HEK293 (cell line): ENCODE measurements at regions not wholly inside any gene's neighbourhood (a gene's known extent, or its start where the extent isn't known, plus 50 kb on each side); places are given as distances from the start of the nearest gene placed in this dataset.

Experiments
- KLF8 ChIP-seq: fragments of 450-650 bp; formaldehyde crosslinking; IDR thresholded peaks from 2 replicates; pipeline ENCODE4 v1.5.1; 2016; ENCODE audit warnings: missing biosample characterization, missing genetic modification characterization
- ZNF24 ChIP-seq: fragments of 450-650 bp; formaldehyde crosslinking; IDR thresholded peaks from 2 replicates; pipeline ENCODE4 v1.5.1; 2016; ENCODE audit warnings: missing biosample characterization, missing genetic modification characterization
- ZNF266 ChIP-seq: fragments of 450-650 bp; formaldehyde crosslinking; IDR thresholded peaks from 2 replicates; pipeline ENCODE4 v1.5.1; 2016; ENCODE audit warnings: missing biosample characterization, missing genetic modification characterization, low read depth
- ZNF404 ChIP-seq: fragments of 450-650 bp; formaldehyde crosslinking; IDR thresholded peaks from 2 replicates; pipeline ENCODE4 v1.5.1; 2017; ENCODE audit warnings: missing biosample characterization, missing genetic modification characterization
- ZNF510 ChIP-seq: fragments of 450-650 bp; formaldehyde crosslinking; IDR thresholded peaks from 2 replicates; pipeline ENCODE4 v1.5.1; 2018; ENCODE audit warnings: mild to moderate bottlenecking, missing genetic modification characterization, missing biosample characterization; ENCODE audit not compliant: insufficient replicate concordance
- ZNF549 ChIP-seq: fragments of 450-650 bp; IDR thresholded peaks from 2 replicates; pipeline ENCODE4 v1.5.1; 2018; ENCODE audit warnings: missing biosample characterization, missing genetic modification characterization, mild to moderate bottlenecking, inconsistent platforms, moderate library complexity
- TF ChIP-seq, protein P1 (sequence below): fragments of 450-650 bp; formaldehyde crosslinking; IDR thresholded peaks from 2 replicates; pipeline ENCODE4 v1.5.1; 2016; ENCODE audit warnings: missing biosample characterization, missing genetic modification characterization
- TF ChIP-seq, protein P2 (sequence below): sonication (generic); formaldehyde crosslinking; IDR thresholded peaks from 2 replicates; pipeline ENCODE4 v1.8.1; 2022; ENCODE audit warnings: mild to moderate bottlenecking, moderate library complexity, missing genetic modification reagents
- TF ChIP-seq, protein P3 (sequence below): fragments of 450-650 bp; formaldehyde crosslinking; optimal IDR thresholded peaks from 2 replicates; pipeline ENCODE3; 2016; ENCODE audit warnings: missing biosample characterization, mild to moderate bottlenecking, missing genetic modification characterization
- TF ChIP-seq, protein P4 (sequence below): fragments of 450-650 bp; formaldehyde crosslinking; IDR thresholded peaks from 2 replicates; pipeline ENCODE4 v1.5.1; 2016; ENCODE audit warnings: missing biosample characterization, missing genetic modification characterization

DNA sequence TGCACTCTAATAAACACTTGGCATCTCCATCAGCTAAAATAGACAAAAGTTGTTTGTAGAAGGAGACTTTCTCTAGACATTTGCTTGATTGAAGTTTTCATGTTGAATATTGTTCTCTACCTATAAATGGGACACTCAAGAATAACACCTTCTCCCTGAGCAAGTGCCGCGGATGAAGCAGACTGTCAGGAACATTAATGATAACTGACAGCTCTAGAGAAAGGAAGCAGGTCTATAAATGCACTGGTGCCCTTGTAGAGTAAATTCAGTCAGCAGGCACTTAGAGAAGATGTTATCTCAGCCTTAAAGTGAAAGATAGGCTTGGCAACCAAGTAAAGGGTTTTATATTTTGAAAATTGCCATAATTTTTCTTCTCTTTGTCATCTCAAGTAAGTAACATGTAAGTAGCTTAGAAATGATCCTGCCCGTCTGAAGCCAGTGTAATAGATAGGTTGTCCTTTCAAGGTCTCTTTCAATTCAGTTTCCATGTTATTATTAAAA is 224.6 kb downstream of the ARL6IP6 start:
- TF ChIP-seq, protein P1, sequence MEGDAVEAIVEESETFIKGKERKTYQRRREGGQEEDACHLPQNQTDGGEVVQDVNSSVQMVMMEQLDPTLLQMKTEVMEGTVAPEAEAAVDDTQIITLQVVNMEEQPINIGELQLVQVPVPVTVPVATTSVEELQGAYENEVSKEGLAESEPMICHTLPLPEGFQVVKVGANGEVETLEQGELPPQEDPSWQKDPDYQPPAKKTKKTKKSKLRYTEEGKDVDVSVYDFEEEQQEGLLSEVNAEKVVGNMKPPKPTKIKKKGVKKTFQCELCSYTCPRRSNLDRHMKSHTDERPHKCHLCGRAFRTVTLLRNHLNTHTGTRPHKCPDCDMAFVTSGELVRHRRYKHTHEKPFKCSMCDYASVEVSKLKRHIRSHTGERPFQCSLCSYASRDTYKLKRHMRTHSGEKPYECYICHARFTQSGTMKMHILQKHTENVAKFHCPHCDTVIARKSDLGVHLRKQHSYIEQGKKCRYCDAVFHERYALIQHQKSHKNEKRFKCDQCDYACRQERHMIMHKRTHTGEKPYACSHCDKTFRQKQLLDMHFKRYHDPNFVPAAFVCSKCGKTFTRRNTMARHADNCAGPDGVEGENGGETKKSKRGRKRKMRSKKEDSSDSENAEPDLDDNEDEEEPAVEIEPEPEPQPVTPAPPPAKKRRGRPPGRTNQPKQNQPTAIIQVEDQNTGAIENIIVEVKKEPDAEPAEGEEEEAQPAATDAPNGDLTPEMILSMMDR (tag by site-specific recombination): no peak
- no peak for TF ChIP-seq ZNF266 (tag by site-specific recombination)
- TF ChIP-seq ZNF404 (tag by site-specific recombination): no peak
- TF ChIP-seq, protein P2, sequence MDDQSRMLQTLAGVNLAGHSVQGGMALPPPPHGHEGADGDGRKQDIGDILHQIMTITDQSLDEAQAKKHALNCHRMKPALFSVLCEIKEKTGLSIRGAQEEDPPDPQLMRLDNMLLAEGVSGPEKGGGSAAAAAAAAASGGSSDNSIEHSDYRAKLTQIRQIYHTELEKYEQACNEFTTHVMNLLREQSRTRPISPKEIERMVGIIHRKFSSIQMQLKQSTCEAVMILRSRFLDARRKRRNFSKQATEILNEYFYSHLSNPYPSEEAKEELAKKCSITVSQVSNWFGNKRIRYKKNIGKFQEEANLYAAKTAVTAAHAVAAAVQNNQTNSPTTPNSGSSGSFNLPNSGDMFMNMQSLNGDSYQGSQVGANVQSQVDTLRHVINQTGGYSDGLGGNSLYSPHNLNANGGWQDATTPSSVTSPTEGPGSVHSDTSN: no peak
- TF ChIP-seq, protein P3, sequence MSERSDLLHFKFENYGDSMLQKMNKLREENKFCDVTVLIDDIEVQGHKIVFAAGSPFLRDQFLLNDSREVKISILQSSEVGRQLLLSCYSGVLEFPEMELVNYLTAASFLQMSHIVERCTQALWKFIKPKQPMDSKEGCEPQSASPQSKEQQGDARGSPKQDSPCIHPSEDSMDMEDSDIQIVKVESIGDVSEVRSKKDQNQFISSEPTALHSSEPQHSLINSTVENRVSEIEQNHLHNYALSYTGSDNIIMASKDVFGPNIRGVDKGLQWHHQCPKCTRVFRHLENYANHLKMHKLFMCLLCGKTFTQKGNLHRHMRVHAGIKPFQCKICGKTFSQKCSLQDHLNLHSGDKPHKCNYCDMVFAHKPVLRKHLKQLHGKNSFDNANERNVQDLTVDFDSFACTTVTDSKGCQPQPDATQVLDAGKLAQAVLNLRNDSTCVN (tag by site-specific recombination): no peak
- no peak for TF ChIP-seq KLF8 (tag by site-specific recombination)
- no peak for TF ChIP-seq ZNF24 (tag by site-specific recombination)
- TF ChIP-seq ZNF510 (tag by site-specific recombination): no peak
- TF ChIP-seq ZNF549 (tag by site-specific recombination): no peak
- TF ChIP-seq, protein P4, sequence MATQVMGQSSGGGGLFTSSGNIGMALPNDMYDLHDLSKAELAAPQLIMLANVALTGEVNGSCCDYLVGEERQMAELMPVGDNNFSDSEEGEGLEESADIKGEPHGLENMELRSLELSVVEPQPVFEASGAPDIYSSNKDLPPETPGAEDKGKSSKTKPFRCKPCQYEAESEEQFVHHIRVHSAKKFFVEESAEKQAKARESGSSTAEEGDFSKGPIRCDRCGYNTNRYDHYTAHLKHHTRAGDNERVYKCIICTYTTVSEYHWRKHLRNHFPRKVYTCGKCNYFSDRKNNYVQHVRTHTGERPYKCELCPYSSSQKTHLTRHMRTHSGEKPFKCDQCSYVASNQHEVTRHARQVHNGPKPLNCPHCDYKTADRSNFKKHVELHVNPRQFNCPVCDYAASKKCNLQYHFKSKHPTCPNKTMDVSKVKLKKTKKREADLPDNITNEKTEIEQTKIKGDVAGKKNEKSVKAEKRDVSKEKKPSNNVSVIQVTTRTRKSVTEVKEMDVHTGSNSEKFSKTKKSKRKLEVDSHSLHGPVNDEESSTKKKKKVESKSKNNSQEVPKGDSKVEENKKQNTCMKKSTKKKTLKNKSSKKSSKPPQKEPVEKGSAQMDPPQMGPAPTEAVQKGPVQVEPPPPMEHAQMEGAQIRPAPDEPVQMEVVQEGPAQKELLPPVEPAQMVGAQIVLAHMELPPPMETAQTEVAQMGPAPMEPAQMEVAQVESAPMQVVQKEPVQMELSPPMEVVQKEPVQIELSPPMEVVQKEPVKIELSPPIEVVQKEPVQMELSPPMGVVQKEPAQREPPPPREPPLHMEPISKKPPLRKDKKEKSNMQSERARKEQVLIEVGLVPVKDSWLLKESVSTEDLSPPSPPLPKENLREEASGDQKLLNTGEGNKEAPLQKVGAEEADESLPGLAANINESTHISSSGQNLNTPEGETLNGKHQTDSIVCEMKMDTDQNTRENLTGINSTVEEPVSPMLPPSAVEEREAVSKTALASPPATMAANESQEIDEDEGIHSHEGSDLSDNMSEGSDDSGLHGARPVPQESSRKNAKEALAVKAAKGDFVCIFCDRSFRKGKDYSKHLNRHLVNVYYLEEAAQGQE (tag by site-specific recombination): no peak
